GM18520 (cell line): ENCODE measurements at regions not wholly inside any gene's neighbourhood (a gene's known extent, or its start where the extent isn't known, plus 50 kb on each side); places are given as distances from the start of the nearest gene placed in this dataset.

Experiments used
- ATAC-seq: cut with Tn5 transposase; IDR thresholded peaks from one replicate; pipeline ENCODE4 v1.9.1; 2021; ENCODE audit not compliant: unreplicated experiment

GRCh38 chr1:182295697-182296096 lies 95.9 kb downstream of the GLUL start:
- ATAC-seq, result no peak

GRCh38 chr1:182293119-182293589 lies 98.4 kb downstream of the GLUL start:
- ATAC-seq, result no peak

GRCh38 chr1:182292193-182292741 lies 99.3 kb downstream of the GLUL start:
- no peak for ATAC-seq

GRCh38 chr1:182291584-182292192 lies 99.9 kb downstream of the GLUL start:
- ATAC-seq, result no peak

GRCh38 chr1:182288749-182289604 lies 102.6 kb downstream of the GLUL start:
- ATAC-seq, result no peak

- no peak for ATAC-seq
Observed at GRCh38 chr1:182286761-182287160, 104.8 kb downstream of the GLUL start.

- no peak for ATAC-seq
Observed at GRCh38 chr1:182283746-182284544, 107.6 kb downstream of the GLUL start.

GRCh38 chr1:182281541-182281940 lies 110.0 kb downstream of the GLUL start:
- ATAC-seq, result no peak

- ATAC-seq, result no peak
Observed at GRCh38 chr1:182280504-182280900, 111.1 kb downstream of the GLUL start.

GRCh38 chr1:182279724-182280503 lies 111.7 kb downstream of the GLUL start:
- no peak for ATAC-seq

GRCh38 chr1:182279302-182279701 lies 112.3 kb downstream of the GLUL start:
- no peak for ATAC-seq

- no peak for ATAC-seq
Observed at GRCh38 chr1:182278144-182279054, 113.2 kb downstream of the GLUL start.

GRCh38 chr1:182275271-182275670 lies 116.3 kb downstream of the GLUL start:
- no peak for ATAC-seq

- ATAC-seq, result no peak
Observed at GRCh38 chr1:182274618-182275017, 117.0 kb downstream of the GLUL start.

GRCh38 chr1:182270731-182271130 lies 120.9 kb downstream of the GLUL start:
- ATAC-seq, result no peak

- no peak for ATAC-seq
Observed at GRCh38 chr1:182269097-182269496, 122.5 kb downstream of the GLUL start.

- no peak for ATAC-seq
Observed at GRCh38 chr1:182268669-182269068, 122.9 kb downstream of the GLUL start.

GRCh38 chr1:182264185-182264584 lies 127.4 kb downstream of the GLUL start:
- ATAC-seq, result no peak

GRCh38 chr1:182263706-182264105 lies 127.9 kb downstream of the GLUL start:
- no peak for ATAC-seq
